GM12878 (cell line): ENCODE measurements at regions not wholly inside any gene's neighbourhood (a gene's known extent, or its start where the extent isn't known, plus 50 kb on each side); places are given as distances from the start of the nearest gene placed in this dataset.

Source experiments
- CTCF ChIP-seq, 3 experiments: IDR thresholded peaks in 2 of 3; conservative IDR thresholded peaks in 1 of 3; 2 replicates each; pipeline ENCODE4 v1.5.1; 2011; ENCODE audit warnings: low read depth in 3 of 3, low read length in 3 of 3, mild to moderate bottlenecking in 3 of 3, control low read depth in 2 of 3, moderate library complexity in 2 of 3, inconsistent platforms in 1 of 3, mixed read lengths in 1 of 3; ENCODE audit not compliant: control insufficient read depth in 2 of 3, insufficient read depth in 1 of 3; ENCODE audit errors: extremely low read depth in 1 of 3
- E2F4 ChIP-seq: IDR thresholded peaks from 2 replicates; pipeline ENCODE4 v1.6.1; 2012; ENCODE audit warnings: low read depth, low read length, improper control_type of control experiment
- NFYB ChIP-seq: IDR thresholded peaks from 2 replicates; pipeline ENCODE4 v1.6.1; 2011; ENCODE audit warnings: low read depth, mild to moderate bottlenecking, low read length, improper control_type of control experiment, moderate library complexity; ENCODE audit not compliant: insufficient read depth
- POLR2A ChIP-seq: IDR thresholded peaks from 2 replicates; pipeline ENCODE4 v1.6.1; 2011; ENCODE audit warnings: low read depth, mild to moderate bottlenecking, low read length
- POLR2AphosphoS5 ChIP-seq: IDR thresholded peaks from 2 replicates; pipeline ENCODE4 v1.6.1; 2011; ENCODE audit warnings: mild to moderate bottlenecking, low read length, inconsistent platforms
- SIN3A ChIP-seq: IDR thresholded peaks from 2 replicates; pipeline ENCODE4 v1.6.1; 2012; ENCODE audit warnings: low read depth, low read length, improper control_type of control experiment
- YY1 ChIP-seq: IDR thresholded peaks from 2 replicates; pipeline ENCODE4 v1.6.1; 2011; ENCODE audit warnings: low read depth, mild to moderate bottlenecking, low read length

GRCh38 chr6:9938801-9939200 is 476.1 kb downstream of the TFAP2A start:
- TF ChIP-seq CTCF (IDR thresholded peaks at IDR 0.05 in 2 of 3, conservative IDR thresholded peaks at IDR 0.05 in 1 of 3; ENCODE audit: control insufficient read depth in 2 of 3, extremely low read depth in 1 of 3, insufficient read depth in 1 of 3, low read depth in 3 of 3, low read length in 3 of 3) (no peak), YY1 (no peak), NFYB (no peak), SIN3A (no peak), POLR2AphosphoS5 (no peak), POLR2A (no peak), E2F4 (no peak)
